GM20000 (cell line): ENCODE measurements at regions not wholly inside any gene's neighbourhood (a gene's known extent, or its start where the extent isn't known, plus 50 kb on each side); places are given as distances from the start of the nearest gene placed in this dataset.

ENCODE experiments used
- DNase-seq: peaks from one replicate; pipeline ENCODE4 v3.0.0; 2012; ENCODE audit warnings: low spot score
- CTCF ChIP-seq: IDR thresholded peaks from 2 replicates; pipeline ENCODE4 v1.5.1; 2012; ENCODE audit warnings: mild to moderate bottlenecking, control low read depth; ENCODE audit errors: extremely low read depth, missing control alignments

- no peak for TF ChIP-seq CTCF
- no peak for DNase-seq
Observed at GRCh38 chr11:26231252-26231661, 100.7 kb upstream of the ANO3 start.

GRCh38 chr11:26234451-26234850 is 97.5 kb upstream of the ANO3 start:
- no peak for DNase-seq
- no peak for TF ChIP-seq CTCF

- no peak for TF ChIP-seq CTCF
Observed at GRCh38 chr11:26243426-26243825, 88.5 kb upstream of the ANO3 start.

GRCh38 chr11:26244207-26244606 is 87.7 kb upstream of the ANO3 start:
- no peak for TF ChIP-seq CTCF
- no peak for DNase-seq

More at GRCh38 chr11:26243426-26243825, 88.5 kb upstream of the ANO3 start:
- DNase-seq = no peak

- DNase-seq = no peak
- no peak for TF ChIP-seq CTCF
Observed at GRCh38 chr11:26245046-26245445, 86.9 kb upstream of the ANO3 start.

GRCh38 chr11:26247340-26247739 is 84.6 kb upstream of the ANO3 start:
- TF ChIP-seq CTCF = no peak
- DNase-seq = no peak

- no peak for DNase-seq
- TF ChIP-seq CTCF = no peak
Observed at GRCh38 chr11:26248661-26249060, 83.3 kb upstream of the ANO3 start.
